Mesenchymal stem cell (in vitro differentiated cells and primary cell): ENCODE measurements at regions not wholly inside any gene's neighbourhood (a gene's known extent, or its start where the extent isn't known, plus 50 kb on each side); places are given as distances from the start of the nearest gene placed in this dataset.
A peak's percentile ranks its signal among the peaks of the same experiment; 100 is the strongest.
"Not testable (repeated sequence)": the region's sequence is repeated elsewhere in the genome, so short reads cannot be mapped to it uniquely, and the experiment has no call there.

Experiments
- DNase-seq: peaks from one replicate; pipeline ENCODE4 v3.0.0-alpha.2; 2013
- H2AFZ ChIP-seq: one replicate; pipeline ENCODE4 v1.6.1; 2013; ENCODE audit warnings: low read depth, mild to moderate bottlenecking, control low read depth, inconsistent platforms, low read length, moderate library complexity
- H2AK5ac ChIP-seq: 2 replicates; pipeline ENCODE4 v1.6.1; 2013; ENCODE audit warnings: low read length, moderate library complexity, mild to moderate bottlenecking, inconsistent platforms; ENCODE audit not compliant: severe bottlenecking
- H2BK120ac ChIP-seq: one replicate; pipeline ENCODE4 v1.6.1; 2013; ENCODE audit warnings: low read depth, mild to moderate bottlenecking, inconsistent platforms, low read length, moderate library complexity
- H2BK12ac ChIP-seq, 2 experiments: one replicate each; pipeline ENCODE4 v1.6.1; 2013; ENCODE audit warnings: inconsistent platforms in 2 of 2, low read length in 2 of 2, mild to moderate bottlenecking in 2 of 2, moderate library complexity in 2 of 2, control low read depth in 1 of 2
- H2BK15ac ChIP-seq: one replicate; pipeline ENCODE4 v1.6.1; 2013; ENCODE audit warnings: mild to moderate bottlenecking, low read depth, inconsistent platforms; ENCODE audit not compliant: poor library complexity, severe bottlenecking
- H2BK5ac ChIP-seq: 2 replicates; pipeline ENCODE4 v1.6.1; 2013; ENCODE audit warnings: low read depth, mild to moderate bottlenecking, low read length, control low read depth, inconsistent platforms; ENCODE audit not compliant: poor library complexity, severe bottlenecking
- H3K14ac ChIP-seq, 2 experiments: one replicate each; pipeline ENCODE4 v1.6.1; 2013; ENCODE audit warnings: inconsistent platforms in 2 of 2, low read length in 2 of 2, control low read depth in 1 of 2, mild to moderate bottlenecking in 1 of 2, moderate library complexity in 1 of 2
- H3K18ac ChIP-seq, 2 experiments: one replicate each; pipeline ENCODE4 v1.6.1; 2013; ENCODE audit warnings: inconsistent platforms in 2 of 2, low read length in 2 of 2, control low read depth in 1 of 2, low read depth in 1 of 2, mild to moderate bottlenecking in 1 of 2
- H3K23ac ChIP-seq, 2 experiments: one replicate each; pipeline ENCODE4 v1.6.1; 2013; ENCODE audit warnings: inconsistent platforms in 2 of 2, low read length in 2 of 2, mild to moderate bottlenecking in 2 of 2, moderate library complexity in 2 of 2, control low read depth in 1 of 2
- H3K27ac ChIP-seq: 2 replicates; pipeline ENCODE4 v1.5.1; 2013; ENCODE audit warnings: mild to moderate bottlenecking, moderate library complexity, low read length, control low read depth, inconsistent platforms; ENCODE audit not compliant: poor library complexity, severe bottlenecking
- H3K27me3 ChIP-seq, 2 experiments: 2 replicates each; pipeline versions ENCODE4 v1.6.1 to v1.7.0; 2013; ENCODE audit warnings: low read length in 2 of 2, mild to moderate bottlenecking in 2 of 2, moderate library complexity in 2 of 2, control low read depth in 1 of 2, inconsistent platforms in 1 of 2; ENCODE audit not compliant: control insufficient read depth in 1 of 2, insufficient read depth in 1 of 2
- H3K36me3 ChIP-seq, 2 experiments: 2 replicates each; pipeline versions ENCODE4 v1.6.1 to v1.7.0; 2013; ENCODE audit warnings: low read length in 2 of 2, control low read depth in 1 of 2, inconsistent platforms in 1 of 2, low read depth in 1 of 2, mild to moderate bottlenecking in 1 of 2; ENCODE audit not compliant: insufficient read depth in 2 of 2, control insufficient read depth in 1 of 2
- H3K4ac ChIP-seq, 2 experiments: one replicate each; pipeline ENCODE4 v1.6.1; 2013; ENCODE audit warnings: inconsistent platforms in 2 of 2, low read length in 2 of 2, mild to moderate bottlenecking in 2 of 2, moderate library complexity in 2 of 2, control low read depth in 1 of 2, low read depth in 1 of 2
- H3K4me1 ChIP-seq: 2 replicates; pipeline ENCODE4 v1.6.1; 2013; ENCODE audit warnings: low read depth, low read length, control low read depth; ENCODE audit not compliant: control insufficient read depth, insufficient read depth
- H3K4me2 ChIP-seq: 2 replicates; pipeline ENCODE4 v1.6.1; 2013; ENCODE audit warnings: low read length, mild to moderate bottlenecking, inconsistent platforms; ENCODE audit not compliant: poor library complexity, severe bottlenecking
- H3K4me3 ChIP-seq, 2 experiments: 2 replicates each; pipeline versions ENCODE4 v1.5.1 to v1.7.0; 2013; ENCODE audit warnings: low read length in 2 of 2, mild to moderate bottlenecking in 2 of 2, control low read depth in 1 of 2, low read depth in 1 of 2; ENCODE audit not compliant: insufficient read depth in 1 of 2
- H3K79me1 ChIP-seq: replicated peaks from 2 replicates; pipeline ENCODE4 v1.6.1; 2013; ENCODE audit warnings: mild to moderate bottlenecking, control low read depth, low read length, inconsistent platforms; ENCODE audit not compliant: poor library complexity, severe bottlenecking
- H3K9ac ChIP-seq: 2 replicates; pipeline ENCODE4 v1.7.0; 2013; ENCODE audit warnings: mild to moderate bottlenecking, low read length, moderate library complexity
- H3K9me3 ChIP-seq: 2 replicates; pipeline ENCODE4 v1.7.0; 2013; ENCODE audit warnings: mild to moderate bottlenecking, low read length; ENCODE audit not compliant: control insufficient read depth
- H4K8ac ChIP-seq: one replicate; pipeline ENCODE4 v1.6.1; 2013; ENCODE audit warnings: inconsistent platforms, mild to moderate bottlenecking, low read length, moderate library complexity
- H4K91ac ChIP-seq: one replicate; pipeline ENCODE4 v1.6.1; 2013; ENCODE audit warnings: mild to moderate bottlenecking, low read length, inconsistent platforms
- WGBS: methylation state at CpG from one replicate; pipeline ENCODE4 v1.1.7; 2013; ENCODE audit warnings: mixed read lengths; 5-methylcytosine and 5-hydroxymethylcytosine counted together

DNA sequence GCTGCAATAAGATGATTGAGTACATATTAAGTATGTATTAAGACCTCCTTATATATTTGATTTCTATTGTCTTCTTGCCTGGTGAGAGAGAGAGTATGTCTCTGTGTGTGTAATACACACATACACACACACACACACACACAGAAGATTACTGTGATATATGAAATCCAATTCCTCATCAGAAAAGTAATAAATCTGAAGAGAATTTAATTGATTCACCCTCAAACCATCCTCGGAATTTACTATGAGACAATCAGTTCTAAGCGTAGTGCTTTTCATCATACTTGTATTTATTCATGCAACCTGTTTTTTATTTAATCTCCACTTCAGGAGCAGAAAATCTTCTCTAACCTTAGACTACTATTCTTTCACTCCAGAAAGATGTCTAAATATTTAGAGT, 62.3 kb upstream of the TLL1 start:
- no peaks in the 10 kb centered on the region for H3K36me3 ChIP-seq
- 83% methylated on average over 2 of the region's 2 CpGs for WGBS
- H3K9ac ChIP-seq, result no peak overlapping the region
- H3K18ac ChIP-seq, result no peak overlapping the region
- H2BK120ac ChIP-seq, result no peak overlapping the region
- no peak for DNase-seq
- H3K27ac ChIP-seq, result no peak overlapping the region
- H3K4me1 ChIP-seq, result no peaks in the 10 kb centered on the region
- no peak overlapping the region for H2AK5ac ChIP-seq
- no peak overlapping the region for H3K23ac ChIP-seq
- no peak overlapping the region for H2BK15ac ChIP-seq
- H3K4me2 ChIP-seq, result no peak overlapping the region
- no peak overlapping the region for H2AFZ ChIP-seq
- H3K9me3 ChIP-seq, result no peaks in the 10 kb centered on the region
- no peak overlapping the region for H2BK5ac ChIP-seq
- H4K91ac ChIP-seq, result no peak overlapping the region
- H3K79me1 ChIP-seq, result no peaks in the 10 kb centered on the region
- H3K4ac ChIP-seq, result no peak overlapping the region
- H4K8ac ChIP-seq, result no peak overlapping the region
- H2BK12ac ChIP-seq, result no peak overlapping the region
- no peak overlapping the region for H3K14ac ChIP-seq
- no peaks in the 10 kb centered on the region for H3K27me3 ChIP-seq
- H3K4me3 ChIP-seq, result no peak overlapping the region

DNA sequence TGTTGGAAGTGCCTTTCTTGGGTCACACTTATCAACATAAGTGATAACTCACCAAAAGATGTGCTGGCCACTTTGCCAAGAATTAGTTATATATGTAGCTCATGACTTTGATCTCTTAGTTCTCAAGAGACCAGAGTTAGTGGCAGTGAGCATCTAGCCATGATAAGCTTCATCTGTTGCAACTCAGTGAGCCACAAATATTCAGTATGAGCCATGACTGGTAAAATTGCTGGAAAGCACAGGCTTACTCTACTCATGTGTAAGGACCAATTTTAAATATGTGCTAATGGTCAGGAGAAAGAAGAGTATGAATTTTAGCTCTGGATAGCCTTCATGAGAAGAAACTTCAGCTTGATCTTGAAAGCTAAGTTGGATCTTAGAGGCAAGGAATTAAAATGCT, 59.4 kb upstream of the TLL1 start:
- H3K9ac ChIP-seq, result no peak overlapping the region
- H2AK5ac ChIP-seq, result no peak overlapping the region
- no peak overlapping the region for H3K18ac ChIP-seq
- no peak overlapping the region for H2BK120ac ChIP-seq
- no peak overlapping the region for H2BK5ac ChIP-seq
- no peaks in the 10 kb centered on the region for H3K27me3 ChIP-seq
- H3K23ac ChIP-seq, result no peak overlapping the region
- H3K4ac ChIP-seq, result no peak overlapping the region
- no peak overlapping the region for H2BK15ac ChIP-seq
- H3K4me2 ChIP-seq, result no peak overlapping the region
- H2BK12ac ChIP-seq, result no peak overlapping the region
- H3K79me1 ChIP-seq, result no peaks in the 10 kb centered on the region
- H3K9me3 ChIP-seq, result peaks cover 3% of the 10 kb centered on the region
- H3K27ac ChIP-seq, result no peak overlapping the region
- H3K4me3 ChIP-seq, result no peak overlapping the region
- H3K36me3 ChIP-seq, result no peaks in the 10 kb centered on the region
- no peak overlapping the region for H2AFZ ChIP-seq
- H4K91ac ChIP-seq, result no peak overlapping the region
- H3K4me1 ChIP-seq, result no peaks in the 10 kb centered on the region
- no peak overlapping the region for H3K14ac ChIP-seq
- no peak overlapping the region for H4K8ac ChIP-seq
- no peak for DNase-seq

DNA sequence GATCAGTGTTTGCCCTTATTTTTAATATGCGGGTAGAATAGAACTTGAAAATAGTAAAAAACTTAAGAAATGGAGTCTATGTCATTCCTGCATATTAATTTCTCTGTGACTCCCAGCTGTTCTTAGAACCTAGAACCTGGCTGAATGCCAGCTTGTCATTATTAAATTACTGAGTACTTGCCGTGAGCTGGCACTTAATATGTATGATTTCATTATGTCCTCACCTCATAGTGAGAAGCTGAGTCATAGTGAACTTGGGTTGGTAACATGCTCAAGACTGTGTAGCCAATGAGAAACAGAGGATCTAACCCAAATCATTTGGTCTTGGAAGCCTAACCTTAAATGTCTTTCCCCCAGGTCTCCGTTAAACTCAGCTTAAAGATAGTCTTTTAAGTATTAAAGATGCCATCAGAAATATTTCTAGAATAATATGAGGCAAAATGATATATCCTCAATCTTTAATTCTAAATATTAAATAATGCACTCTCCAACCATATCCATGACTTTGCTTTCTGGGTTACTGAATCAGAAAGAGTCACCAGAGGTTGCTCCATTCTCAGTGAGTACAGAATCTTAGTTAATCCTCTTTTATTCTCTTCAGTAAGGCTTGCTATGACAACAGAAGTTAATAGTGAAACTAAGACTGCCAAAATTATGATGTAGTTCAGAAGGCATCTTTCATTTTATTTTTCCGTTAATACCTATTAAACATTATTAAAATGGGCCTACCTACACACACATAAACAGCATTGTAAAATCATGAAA, 58.6 kb upstream of the TLL1 start:
- no peak overlapping the region for H3K4me2 ChIP-seq
- peak; percentile 2 for DNase-seq
- no peaks in the 10 kb centered on the region for H3K4me1 ChIP-seq
- 83% methylated on average over 1 of the region's 4 CpGs for WGBS
- no peak overlapping the region for H2BK12ac ChIP-seq
- H2AK5ac ChIP-seq, result no peak overlapping the region
- H3K79me1 ChIP-seq, result no peaks in the 10 kb centered on the region
- no peak overlapping the region for H2BK15ac ChIP-seq
- H3K27ac ChIP-seq, result peak overlapping the region; percentile 53
- no peak overlapping the region for H3K14ac ChIP-seq
- no peaks in the 10 kb centered on the region for H3K36me3 ChIP-seq
- H3K27me3 ChIP-seq, result no peaks in the 10 kb centered on the region
- H3K9me3 ChIP-seq, result peaks cover 3% of the 10 kb centered on the region
- H4K91ac ChIP-seq, result no peak overlapping the region
- no peak overlapping the region for H2BK5ac ChIP-seq
- no peak overlapping the region for H4K8ac ChIP-seq
- H3K18ac ChIP-seq, result no peak overlapping the region
- no peak overlapping the region for H3K23ac ChIP-seq
- peak overlapping the region; percentile 65 for H3K9ac ChIP-seq
- H3K4me3 ChIP-seq, result no peak overlapping the region
- no peak overlapping the region for H2AFZ ChIP-seq
- H3K4ac ChIP-seq, result no peak overlapping the region
- no peak overlapping the region for H2BK120ac ChIP-seq

- H3K4me2 ChIP-seq, H2AFZ ChIP-seq, H3K36me3 ChIP-seq, H3K9me3 ChIP-seq, H2BK15ac ChIP-seq, H3K4ac ChIP-seq, H3K4me3 ChIP-seq, H3K27ac ChIP-seq, H3K4me1 ChIP-seq, H4K91ac ChIP-seq, H3K9ac ChIP-seq, H3K14ac ChIP-seq, DNase-seq, H3K27me3 ChIP-seq, H3K23ac ChIP-seq, H3K18ac ChIP-seq, H2BK12ac ChIP-seq, H2AK5ac ChIP-seq, H3K79me1 ChIP-seq, H4K8ac ChIP-seq, H2BK120ac ChIP-seq: not testable (repeated sequence)
- 90% methylated on average over 6 of the region's 6 CpGs for WGBS
- peak overlapping the region; percentile 44 for H2BK5ac ChIP-seq
These were observed 53.9 kb upstream of the TLL1 start for GRCh38 chr4:165819126-165819525.
